ENCODE measurements at regions not wholly inside any gene's neighbourhood (a gene's known extent, or its start where the extent isn't known, plus 50 kb on each side); places are given as distances from the start of the nearest gene placed in this dataset.

GRCh38 chr2:173828189-173829142, 136.7 kb downstream of the SP3 start:
- TF ChIP-seq CTCF (IDR thresholded peaks at IDR 0.05; ENCODE audit: borderline replicate concordance, extremely low read depth, low read length, poor library complexity, severe bottlenecking) (no peak), EZH2 (IDR thresholded peaks at IDR 0.05; ENCODE audit: borderline replicate concordance, low read depth, low read length, severe bottlenecking) (no peak)

All from DND-41 (cell line).